Uterus (tissue), 2 donors: ENCODE measurements at regions not wholly inside any gene's neighbourhood (a gene's known extent, or its start where the extent isn't known, plus 50 kb on each side); places are given as distances from the start of the nearest gene placed in this dataset.

ENCODE experiments used
- POLR2A ChIP-seq, 2 donors: fragments of 450-650 bp; IDR thresholded peaks; one replicate each; pipeline ENCODE4 v1.6.1; 2016; ENCODE audit warnings: antibody characterized with exemption in 2 of 2, mild to moderate bottlenecking in 1 of 2, moderate library complexity in 1 of 2
- TF ChIP-seq, protein P1 (sequence below), 4 experiments: fragments of 200-600 bp in 2 of 4; fragments of 450-650 bp in 2 of 4; sonication (generic) in 2 of 4; IDR thresholded peaks; one replicate each; pipeline ENCODE4 v1.5.1; 2016 to 2019; ENCODE audit warnings: antibody characterized with exemption in 4 of 4, mild to moderate bottlenecking in 2 of 4, moderate library complexity in 1 of 4

DNA sequence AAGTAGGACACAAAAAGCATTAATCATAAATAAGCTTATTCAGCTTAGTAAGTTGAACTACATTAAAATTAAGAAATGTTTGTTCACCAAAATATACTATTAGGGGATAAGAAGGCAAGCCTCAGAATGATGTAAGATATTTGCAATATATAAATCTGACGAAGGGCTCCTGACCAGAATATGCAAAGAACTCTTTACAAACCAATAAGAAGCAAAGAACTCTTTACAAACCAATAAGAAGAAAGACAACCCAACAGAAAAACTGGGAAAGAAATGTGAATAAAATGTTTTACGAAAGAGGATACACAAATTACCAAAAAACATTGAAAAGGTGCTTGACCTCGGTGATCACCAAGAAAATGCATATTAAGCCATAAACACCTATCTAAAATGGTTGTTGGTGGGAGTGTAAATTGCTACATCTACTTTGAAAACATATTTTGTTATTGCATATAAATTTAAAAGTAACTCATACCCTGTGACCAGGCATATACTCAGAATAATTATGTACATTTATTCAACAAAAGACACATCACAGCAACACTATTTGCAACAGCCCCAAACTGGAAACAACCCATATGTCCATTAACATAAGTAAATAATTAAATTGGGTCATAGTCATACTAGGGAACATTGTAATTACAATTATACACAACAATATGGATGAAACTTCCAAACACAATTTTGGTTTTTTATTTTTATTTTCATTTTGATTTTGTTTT, 83.3 kb upstream of the CTBP2 start:
- TF ChIP-seq, protein P1, sequence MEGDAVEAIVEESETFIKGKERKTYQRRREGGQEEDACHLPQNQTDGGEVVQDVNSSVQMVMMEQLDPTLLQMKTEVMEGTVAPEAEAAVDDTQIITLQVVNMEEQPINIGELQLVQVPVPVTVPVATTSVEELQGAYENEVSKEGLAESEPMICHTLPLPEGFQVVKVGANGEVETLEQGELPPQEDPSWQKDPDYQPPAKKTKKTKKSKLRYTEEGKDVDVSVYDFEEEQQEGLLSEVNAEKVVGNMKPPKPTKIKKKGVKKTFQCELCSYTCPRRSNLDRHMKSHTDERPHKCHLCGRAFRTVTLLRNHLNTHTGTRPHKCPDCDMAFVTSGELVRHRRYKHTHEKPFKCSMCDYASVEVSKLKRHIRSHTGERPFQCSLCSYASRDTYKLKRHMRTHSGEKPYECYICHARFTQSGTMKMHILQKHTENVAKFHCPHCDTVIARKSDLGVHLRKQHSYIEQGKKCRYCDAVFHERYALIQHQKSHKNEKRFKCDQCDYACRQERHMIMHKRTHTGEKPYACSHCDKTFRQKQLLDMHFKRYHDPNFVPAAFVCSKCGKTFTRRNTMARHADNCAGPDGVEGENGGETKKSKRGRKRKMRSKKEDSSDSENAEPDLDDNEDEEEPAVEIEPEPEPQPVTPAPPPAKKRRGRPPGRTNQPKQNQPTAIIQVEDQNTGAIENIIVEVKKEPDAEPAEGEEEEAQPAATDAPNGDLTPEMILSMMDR (IDR thresholded peaks at IDR 0.05) = no peak
- no peak for TF ChIP-seq POLR2A (IDR thresholded peaks at IDR 0.05)
